GM23248 (cell line): ENCODE measurements at regions not wholly inside any gene's neighbourhood (a gene's known extent, or its start where the extent isn't known, plus 50 kb on each side); places are given as distances from the start of the nearest gene placed in this dataset.

Experiments used
- EZH2 ChIP-seq: fragments of 200-600 bp; sonication (generic); IDR thresholded peaks from 2 replicates; pipeline ENCODE4 v1.6.1; 2018; ENCODE audit warnings: antibody characterized with exemption, mild to moderate bottlenecking; ENCODE audit not compliant: insufficient read depth, poor library complexity, severe bottlenecking
- EZH2phosphoT487 ChIP-seq: fragments of 200-600 bp; sonication (generic); IDR thresholded peaks from 2 replicates; pipeline ENCODE4 v1.6.1; 2018; ENCODE audit warnings: antibody characterized with exemption, moderate library complexity, mild to moderate bottlenecking, low read depth; ENCODE audit not compliant: insufficient read depth

DNA sequence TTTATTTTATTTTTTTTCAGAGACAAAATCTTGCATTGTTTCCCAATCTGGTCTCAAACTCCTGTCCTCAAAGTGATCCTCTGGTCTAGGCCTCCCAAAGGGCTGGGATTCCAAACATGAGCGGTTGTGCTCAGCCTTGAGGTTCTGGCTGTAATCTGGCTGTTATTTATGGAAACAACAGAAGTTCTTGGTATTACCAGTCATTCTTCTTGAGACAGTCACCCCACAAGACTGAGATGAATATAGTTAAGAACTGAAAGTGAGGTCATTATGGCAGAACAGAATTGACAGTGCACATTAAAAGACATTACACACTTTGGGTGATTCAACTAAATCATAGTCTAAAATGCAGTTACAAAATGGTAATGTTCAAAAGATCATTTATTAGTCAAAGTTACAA is 719.5 kb downstream of the ZWINT start:
- TF ChIP-seq EZH2 (no peak), EZH2phosphoT487 (no peak)
